Epithelial cell of esophagus (primary cell): ENCODE measurements at regions not wholly inside any gene's neighbourhood (a gene's known extent, or its start where the extent isn't known, plus 50 kb on each side); places are given as distances from the start of the nearest gene placed in this dataset.
A peak's percentile ranks its signal among the peaks of the same experiment; 100 is the strongest.
"Not testable (repeated sequence)": the region's sequence is repeated elsewhere in the genome, so short reads cannot be mapped to it uniquely, and the experiment has no call there.

Experiments used
- DNase-seq: peaks from one replicate; pipeline ENCODE4 v3.0.0; 2010; ENCODE audit warnings: low read depth
- H3K4me3 ChIP-seq: 2 replicates; pipeline ENCODE4 v1.5.1; 2011; ENCODE audit warnings: mild to moderate bottlenecking, low read length, control low read depth
- TF ChIP-seq, protein P1 (sequence below): IDR thresholded peaks from 2 replicates; pipeline ENCODE4 v1.5.1; 2011; ENCODE audit warnings: low read depth, mild to moderate bottlenecking, low read length, control low read depth, inconsistent platforms; ENCODE audit not compliant: insufficient read depth; ENCODE audit errors: missing control alignments

DNA sequence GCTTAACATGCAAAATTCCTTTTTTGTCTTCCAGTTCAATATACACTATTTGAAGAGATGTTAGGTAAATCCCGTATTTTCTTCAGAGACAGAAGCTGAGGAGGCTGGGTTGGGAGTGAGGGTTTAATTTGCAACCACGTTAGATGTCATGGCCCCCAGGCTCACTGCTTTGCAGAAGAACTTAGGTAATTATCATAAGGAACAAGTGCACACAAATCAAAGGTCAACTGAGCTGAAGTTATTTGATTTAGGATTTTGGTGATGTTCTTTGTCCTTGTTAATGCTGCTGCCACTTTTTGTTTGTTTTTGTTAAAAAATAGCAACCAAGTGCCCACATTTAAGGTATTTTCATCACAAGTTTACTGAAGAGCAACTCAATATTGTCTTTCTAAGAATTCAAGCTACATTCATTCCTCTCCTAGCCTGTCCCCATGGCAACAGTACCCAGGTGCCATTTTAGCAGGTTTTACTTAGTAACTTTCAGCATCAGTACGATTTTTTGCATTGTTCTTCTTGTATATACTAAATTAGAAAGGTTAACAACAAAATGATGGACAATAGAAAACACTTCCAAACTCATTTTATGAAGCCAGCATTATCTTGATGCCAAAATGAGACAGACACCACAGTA is 62.9 kb upstream of the NDUFV2 start:
- TF ChIP-seq, protein P1, sequence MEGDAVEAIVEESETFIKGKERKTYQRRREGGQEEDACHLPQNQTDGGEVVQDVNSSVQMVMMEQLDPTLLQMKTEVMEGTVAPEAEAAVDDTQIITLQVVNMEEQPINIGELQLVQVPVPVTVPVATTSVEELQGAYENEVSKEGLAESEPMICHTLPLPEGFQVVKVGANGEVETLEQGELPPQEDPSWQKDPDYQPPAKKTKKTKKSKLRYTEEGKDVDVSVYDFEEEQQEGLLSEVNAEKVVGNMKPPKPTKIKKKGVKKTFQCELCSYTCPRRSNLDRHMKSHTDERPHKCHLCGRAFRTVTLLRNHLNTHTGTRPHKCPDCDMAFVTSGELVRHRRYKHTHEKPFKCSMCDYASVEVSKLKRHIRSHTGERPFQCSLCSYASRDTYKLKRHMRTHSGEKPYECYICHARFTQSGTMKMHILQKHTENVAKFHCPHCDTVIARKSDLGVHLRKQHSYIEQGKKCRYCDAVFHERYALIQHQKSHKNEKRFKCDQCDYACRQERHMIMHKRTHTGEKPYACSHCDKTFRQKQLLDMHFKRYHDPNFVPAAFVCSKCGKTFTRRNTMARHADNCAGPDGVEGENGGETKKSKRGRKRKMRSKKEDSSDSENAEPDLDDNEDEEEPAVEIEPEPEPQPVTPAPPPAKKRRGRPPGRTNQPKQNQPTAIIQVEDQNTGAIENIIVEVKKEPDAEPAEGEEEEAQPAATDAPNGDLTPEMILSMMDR: no peak
- no peak overlapping the region for H3K4me3 ChIP-seq
- DNase-seq: no peak

DNA sequence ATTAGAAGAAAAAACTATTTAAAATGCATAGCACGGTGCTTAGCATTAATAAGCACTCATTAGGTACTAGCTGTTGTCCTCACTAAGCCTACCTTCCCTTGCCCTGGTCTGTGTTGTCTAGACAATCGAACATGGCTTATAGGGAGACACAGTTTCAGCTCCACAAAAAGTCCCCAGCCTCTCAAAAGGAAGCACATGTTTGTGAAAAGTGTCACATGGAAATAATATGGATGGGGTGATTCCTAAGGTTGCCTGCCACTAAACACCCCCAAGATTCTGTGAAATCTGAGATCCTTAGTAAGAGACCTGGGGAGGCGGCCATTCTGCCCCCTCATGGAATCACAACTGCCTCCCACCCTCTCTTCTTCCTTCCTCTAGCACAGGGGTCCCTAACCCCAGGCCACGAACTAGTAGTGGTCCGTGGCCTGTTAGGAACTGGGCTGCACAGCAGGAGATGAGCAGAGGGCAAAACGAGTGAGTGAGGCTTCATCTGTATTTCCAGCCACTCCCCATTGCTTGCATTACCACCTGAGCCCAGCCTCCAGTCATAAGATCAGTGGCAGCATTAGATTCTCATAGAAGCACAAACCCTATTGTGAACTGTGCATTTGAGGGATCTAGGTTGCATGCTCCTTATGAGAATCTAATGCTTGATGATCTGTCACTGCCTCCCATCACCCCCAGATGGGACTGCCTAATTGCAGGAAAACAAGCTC is 59.6 kb upstream of the NDUFV2 start:
- DNase-seq: no peak
- TF ChIP-seq, protein P1: no peak
- H3K4me3 ChIP-seq: no peak overlapping the region

DNA sequence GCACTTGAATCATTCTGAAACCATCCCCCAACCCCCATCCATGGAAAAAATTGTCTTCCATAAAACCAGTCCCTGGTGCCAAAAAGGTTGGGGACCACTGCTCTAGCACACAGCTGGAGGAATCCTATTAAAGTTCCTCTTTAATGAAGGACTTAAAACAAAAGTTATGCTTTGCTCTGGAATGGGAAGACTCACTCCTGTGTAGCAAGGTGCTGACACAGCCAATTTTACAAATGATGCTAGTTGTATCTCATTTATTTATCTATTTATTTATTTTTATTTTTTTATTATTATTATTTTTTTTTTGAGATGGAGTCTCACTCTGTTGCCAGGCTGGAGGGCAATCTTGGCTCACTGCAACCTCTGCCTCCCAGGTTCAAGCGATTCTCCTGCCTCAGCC is 58.9 kb upstream of the NDUFV2 start:
- TF ChIP-seq, protein P1: no peak
- no peak overlapping the region for H3K4me3 ChIP-seq
- no peak for DNase-seq

DNA sequence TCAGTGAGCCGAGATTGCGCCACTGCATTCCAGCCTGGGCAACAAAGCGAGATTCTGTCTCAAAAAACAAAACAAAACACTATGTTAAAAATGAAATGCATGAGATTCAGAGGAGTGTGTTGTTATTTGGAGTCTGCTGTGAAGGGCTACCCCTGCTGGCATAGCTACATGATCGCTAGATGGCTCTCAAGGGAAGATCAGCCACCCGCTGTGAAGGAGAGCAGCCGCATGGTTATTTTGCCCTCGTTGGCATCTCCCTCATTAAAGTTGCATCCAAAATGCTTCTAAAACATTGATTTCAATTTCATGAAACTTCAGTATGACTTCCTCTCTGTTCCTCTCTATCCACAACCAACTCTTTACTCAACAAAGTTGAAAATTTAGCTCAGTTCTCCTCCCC is 54.8 kb upstream of the NDUFV2 start:
- TF ChIP-seq, protein P1: no peak
- no peak overlapping the region for H3K4me3 ChIP-seq
- DNase-seq: no peak

DNA sequence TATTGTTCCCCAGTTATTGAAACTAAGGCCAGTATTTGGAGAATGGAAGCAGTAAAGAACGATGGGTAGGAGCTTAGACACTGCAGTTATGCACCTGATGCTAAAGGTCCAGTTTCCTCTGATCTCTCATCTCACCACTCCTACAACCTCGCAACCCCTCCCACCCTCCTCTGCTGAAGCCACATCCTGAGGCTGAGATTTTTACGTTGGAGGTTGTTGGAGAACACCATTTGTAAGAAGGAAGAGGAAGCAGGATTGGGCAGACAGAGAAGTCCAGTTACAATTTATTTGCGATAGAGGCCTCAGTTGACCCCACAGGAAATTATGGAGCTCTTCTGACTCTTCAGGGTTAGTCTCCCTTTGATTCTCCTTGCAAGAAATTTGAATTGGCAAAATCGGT is 54.3 kb upstream of the NDUFV2 start:
- no peak overlapping the region for H3K4me3 ChIP-seq
- TF ChIP-seq, protein P1: no peak
- no peak for DNase-seq

DNA sequence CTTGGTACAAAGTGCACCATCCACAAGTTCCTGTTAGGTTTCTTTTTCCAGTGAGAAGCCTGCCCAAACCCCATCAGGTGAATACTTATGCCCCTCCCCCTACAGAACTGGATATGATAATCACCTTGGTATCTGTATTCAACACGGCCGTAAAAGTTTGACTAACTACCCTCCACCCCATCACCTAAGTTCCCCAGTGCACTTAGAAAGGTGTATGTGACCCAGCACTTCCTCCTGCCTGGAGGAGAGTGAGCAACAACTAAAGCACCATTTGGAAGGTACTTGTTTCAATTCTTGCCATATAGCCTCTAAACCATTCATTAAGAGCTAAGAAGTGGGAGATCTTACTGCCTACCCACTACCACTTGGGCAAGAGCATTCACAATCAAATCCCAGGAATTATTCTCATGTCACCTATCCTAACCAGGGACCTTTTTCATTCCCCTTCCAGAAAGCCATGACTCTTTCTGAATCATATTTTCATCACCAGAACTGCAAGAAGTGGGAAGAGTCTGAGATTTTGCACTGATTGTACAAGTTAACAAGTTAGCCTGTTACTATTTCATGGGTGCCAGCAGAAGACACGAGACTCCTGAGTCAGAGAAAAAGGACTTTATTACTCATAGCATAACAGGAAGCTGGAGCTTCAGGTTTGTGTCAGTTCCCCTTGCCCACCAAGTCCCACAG is 53.5 kb upstream of the NDUFV2 start:
- no peak overlapping the region for H3K4me3 ChIP-seq
- TF ChIP-seq, protein P1: no peak
- DNase-seq: peak; percentile 82

DNA sequence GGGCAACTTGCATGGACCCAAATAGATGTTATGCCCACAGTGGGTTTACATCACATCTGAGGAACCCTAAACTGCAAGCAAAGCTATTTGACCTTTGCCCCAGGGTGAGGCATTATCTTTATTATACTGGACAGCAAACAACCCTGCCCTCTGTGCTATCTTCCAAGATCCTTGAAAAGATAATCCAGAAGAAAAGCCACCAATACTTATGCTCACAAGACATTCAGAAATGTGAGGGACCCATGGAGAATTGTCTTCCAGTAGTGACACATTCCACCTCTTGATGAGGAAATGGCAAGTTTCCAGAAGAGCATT is 53.0 kb upstream of the NDUFV2 start:
- TF ChIP-seq, protein P1: no peak
- DNase-seq: no peak
- H3K4me3 ChIP-seq: no peak overlapping the region

DNA sequence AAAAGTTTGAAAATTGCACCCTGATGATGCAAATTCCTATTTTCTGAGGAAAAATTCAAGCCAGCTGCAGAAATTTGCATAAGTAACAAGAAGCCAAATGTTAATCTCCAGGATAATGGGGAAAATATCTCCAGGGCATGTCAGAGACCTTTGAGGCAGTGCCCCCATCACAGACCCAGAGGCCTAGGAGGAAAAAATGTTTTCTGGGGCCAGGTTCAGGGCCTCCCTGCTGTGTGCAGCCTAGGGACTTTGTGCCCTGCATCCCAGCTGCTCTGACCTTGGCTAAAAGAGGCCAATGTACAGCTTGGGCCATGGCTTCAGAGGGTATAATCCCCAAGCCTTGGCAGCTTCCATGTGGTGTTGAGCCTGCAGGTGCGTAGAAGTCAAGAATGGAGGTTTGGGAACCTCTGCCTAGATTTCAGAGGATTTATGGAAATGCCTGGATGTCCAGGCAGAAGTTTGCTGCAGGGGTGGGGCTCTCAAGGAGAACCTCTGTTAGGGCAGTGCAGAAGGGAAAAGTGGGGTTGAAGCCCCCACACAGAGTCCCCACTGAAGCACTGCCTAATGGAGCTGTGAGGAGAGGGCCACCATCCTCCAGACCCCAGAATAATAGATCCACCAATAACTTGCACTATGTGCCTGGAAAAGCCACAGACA is 51.7 kb upstream of the NDUFV2 start:
- not testable (repeated sequence) for H3K4me3 ChIP-seq

More for the DNA sequence above, 51.7 kb upstream of the NDUFV2 start:
- DNase-seq: not testable (repeated sequence)
